ENCODE measurements at regions not wholly inside any gene's neighbourhood (a gene's known extent, or its start where the extent isn't known, plus 50 kb on each side); places are given as distances from the start of the nearest gene placed in this dataset.

- peak; percentile 8 to 10 for DNase-seq (ENCODE audit: low read depth in 2 of 2)
These were observed 164.3 kb upstream of the MLN start for GRCh38 chr6:33967966-33968724.

GRCh38 chr6:33967265-33967767, 163.5 kb upstream of the MLN start:
- no peak for DNase-seq (ENCODE audit: low read depth in 2 of 2)

GRCh38 chr6:33966536-33966935, 162.7 kb upstream of the MLN start:
- DNase-seq (ENCODE audit: low read depth in 2 of 2) = no peak

GRCh38 chr6:33965766-33966165, 162.0 kb upstream of the MLN start:
- DNase-seq (ENCODE audit: low read depth in 2 of 2) = no peak

GRCh38 chr6:33964387-33964786, 160.6 kb upstream of the MLN start:
- DNase-seq (ENCODE audit: low read depth in 2 of 2) = no peak

- DNase-seq (ENCODE audit: low read depth in 2 of 2) = no peak
These were observed 159.4 kb upstream of the MLN start for GRCh38 chr6:33963136-33963750.

GRCh38 chr6:33962246-33963027, 158.6 kb upstream of the MLN start:
- DNase-seq (ENCODE audit: low read depth in 2 of 2) = peak; percentile 6 to 12

GRCh38 chr6:33961691-33962090, 157.9 kb upstream of the MLN start:
- DNase-seq (ENCODE audit: low read depth in 2 of 2) = no peak

- no peak for DNase-seq (ENCODE audit: low read depth in 2 of 2)
These were observed 156.8 kb upstream of the MLN start for GRCh38 chr6:33960345-33961313.

GRCh38 chr6:33959661-33960344, 156.0 kb upstream of the MLN start:
- no peak for DNase-seq (ENCODE audit: low read depth in 2 of 2)

- no peak for DNase-seq (ENCODE audit: low read depth in 2 of 2)
These were observed 155.5 kb upstream of the MLN start for GRCh38 chr6:33959329-33959651.

GRCh38 chr6:33958526-33959328, 154.9 kb upstream of the MLN start:
- DNase-seq (ENCODE audit: low read depth in 2 of 2) = no peak

- DNase-seq (ENCODE audit: low read depth in 2 of 2) = no peak
These were observed 154.2 kb upstream of the MLN start for GRCh38 chr6:33957892-33958525.

- no peak for DNase-seq (ENCODE audit: low read depth in 2 of 2)
These were observed 153.5 kb upstream of the MLN start for GRCh38 chr6:33957131-33957891.

GRCh38 chr6:33956206-33956605, 152.4 kb upstream of the MLN start:
- DNase-seq (ENCODE audit: low read depth in 2 of 2) = no peak

- DNase-seq (ENCODE audit: low read depth in 2 of 2) = no peak
These were observed 151.8 kb upstream of the MLN start for GRCh38 chr6:33955566-33955965.

- DNase-seq (ENCODE audit: low read depth in 2 of 2) = no peak
These were observed 150.7 kb upstream of the MLN start for GRCh38 chr6:33954453-33954852.

GRCh38 chr6:33953171-33953570, 149.4 kb upstream of the MLN start:
- DNase-seq (ENCODE audit: low read depth in 2 of 2) = no peak

GRCh38 chr6:33952016-33952415, 148.2 kb upstream of the MLN start:
- no peak for DNase-seq (ENCODE audit: low read depth in 2 of 2)
